ENCODE measurements at regions not wholly inside any gene's neighbourhood (a gene's known extent, or its start where the extent isn't known, plus 50 kb on each side); places are given as distances from the start of the nearest gene placed in this dataset.

GRCh38 chr6:1470040-1470439 is 80.7 kb downstream of the FOXF2 start:
- no peak overlapping the region for H3K27ac ChIP-seq (ENCODE audit: low read depth, low read length)
- H3K4me1 Mint-ChIP-seq, result peaks cover 9% of the 10 kb centered on the region
- no peaks in the 10 kb centered on the region for H3K9me3 Mint-ChIP-seq
- H3K27me3 ChIP-seq (ENCODE audit: control insufficient read depth, insufficient read depth, low read length, poor library complexity, severe bottlenecking), result no peaks in the 10 kb centered on the region
- no peak overlapping the region for H3K4me3 ChIP-seq (ENCODE audit: low read length)
- TF ChIP-seq CTCF (conservative IDR thresholded peaks at IDR 0.05), result no peak
- WGBS, 2 experiments (ENCODE audit: insufficient coverage in 1 of 2, insufficient read length in 1 of 2), result 87% methylated on average over 2 to 3 of the region's 3 CpGs
- no peaks in the 10 kb centered on the region for H3K36me3 ChIP-seq (ENCODE audit: control insufficient read depth, insufficient read depth, low read length)
- no peaks in the 10 kb centered on the region for H3K36me3 Mint-ChIP-seq (ENCODE audit: low read depth)
- H3K9ac ChIP-seq (ENCODE audit: extremely low read depth, low read length, poor library complexity, severe bottlenecking), result no peak overlapping the region
- no peaks in the 10 kb centered on the region for H3K9me3 ChIP-seq (ENCODE audit: control insufficient read depth, low read length)
- no peak overlapping the region for H3K27ac Mint-ChIP-seq
- H3K4me3 Mint-ChIP-seq, result no peak overlapping the region
- H3K27me3 Mint-ChIP-seq (ENCODE audit: insufficient read depth), result peaks cover 2% of the 10 kb centered on the region
- no peaks in the 10 kb centered on the region for H3K4me1 ChIP-seq (ENCODE audit: control insufficient read depth, insufficient read depth, low read length)
- DNase-seq, result no peak

- no peak for DNase-seq
- H3K4me3 Mint-ChIP-seq, result no peak overlapping the region
- Histone ChIP-seq H3K9ac (ENCODE audit: extremely low read depth, low read length, poor library complexity, severe bottlenecking) (no peak overlapping the region), H3K4me1 (ENCODE audit: control insufficient read depth, insufficient read depth, low read length) (no peaks in the 10 kb centered on the region), H3K36me3 (ENCODE audit: control insufficient read depth, insufficient read depth, low read length) (no peaks in the 10 kb centered on the region), H3K4me3 (ENCODE audit: low read length) (no peak overlapping the region), H3K27me3 (ENCODE audit: control insufficient read depth, insufficient read depth, low read length, poor library complexity, severe bottlenecking) (no peaks in the 10 kb centered on the region), H3K9me3 (ENCODE audit: control insufficient read depth, low read length) (no peaks in the 10 kb centered on the region), H3K27ac (ENCODE audit: low read depth, low read length) (no peak overlapping the region)
- H3K4me1 Mint-ChIP-seq, result peaks cover 9% of the 10 kb centered on the region
- H3K27me3 Mint-ChIP-seq (ENCODE audit: insufficient read depth), result peaks cover 2% of the 10 kb centered on the region
- TF ChIP-seq CTCF (conservative IDR thresholded peaks at IDR 0.05), result no peak
- no peaks in the 10 kb centered on the region for H3K36me3 Mint-ChIP-seq (ENCODE audit: low read depth)
- no peaks in the 10 kb centered on the region for H3K9me3 Mint-ChIP-seq
- no peak overlapping the region for H3K27ac Mint-ChIP-seq
Measured at GRCh38 chr6:1472643-1473042, 83.3 kb downstream of the FOXF2 start.

- Histone ChIP-seq H3K27ac (ENCODE audit: low read depth, low read length) (no peak overlapping the region), H3K9ac (ENCODE audit: extremely low read depth, low read length, poor library complexity, severe bottlenecking) (no peak overlapping the region), H3K9me3 (ENCODE audit: control insufficient read depth, low read length) (no peaks in the 10 kb centered on the region), H3K4me1 (ENCODE audit: control insufficient read depth, insufficient read depth, low read length) (no peaks in the 10 kb centered on the region), H3K36me3 (ENCODE audit: control insufficient read depth, insufficient read depth, low read length) (no peaks in the 10 kb centered on the region), H3K27me3 (ENCODE audit: control insufficient read depth, insufficient read depth, low read length, poor library complexity, severe bottlenecking) (no peaks in the 10 kb centered on the region), H3K4me3 (ENCODE audit: low read length) (no peak overlapping the region)
- H3K9me3 Mint-ChIP-seq, result no peaks in the 10 kb centered on the region
- H3K4me1 Mint-ChIP-seq, result peaks cover 6% of the 10 kb centered on the region
- peak; percentile 42 for DNase-seq
- no peak overlapping the region for H3K4me3 Mint-ChIP-seq
- no peaks in the 10 kb centered on the region for H3K36me3 Mint-ChIP-seq (ENCODE audit: low read depth)
- TF ChIP-seq CTCF (conservative IDR thresholded peaks at IDR 0.05), result no peak
- no peak overlapping the region for H3K27ac Mint-ChIP-seq
- 58 to 73% methylated on average over 4 to 8 of the region's 8 CpGs for WGBS, 2 experiments (ENCODE audit: insufficient coverage in 1 of 2, insufficient read length in 1 of 2)
- peaks cover 2% of the 10 kb centered on the region for H3K27me3 Mint-ChIP-seq (ENCODE audit: insufficient read depth)
Measured at GRCh38 chr6:1473166-1473565, 83.8 kb downstream of the FOXF2 start.
